ENCODE measurements at regions not wholly inside any gene's neighbourhood (a gene's known extent, or its start where the extent isn't known, plus 50 kb on each side); places are given as distances from the start of the nearest gene placed in this dataset.

DNA sequence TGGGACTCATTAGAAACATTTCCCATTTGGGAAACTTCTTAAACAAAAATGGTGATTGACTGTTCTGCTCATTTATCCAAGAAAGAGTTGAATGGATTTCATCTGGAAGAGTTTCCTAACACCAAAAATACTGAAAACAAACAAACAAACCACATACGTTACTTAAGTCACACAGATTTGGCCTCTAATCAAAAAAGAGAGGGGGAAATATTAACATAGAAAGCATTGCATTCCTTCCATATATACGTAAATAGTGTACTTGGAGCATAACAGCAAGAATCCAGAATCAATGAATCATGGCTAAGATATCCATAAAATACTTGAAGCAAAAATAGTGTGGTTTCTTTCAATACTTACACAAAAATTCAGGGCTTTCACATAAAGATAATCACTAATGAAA, 189.8 kb upstream of the MAP3K1 start:
- DNase-seq (ENCODE audit: low read depth) = no peak
- H3K4me3 ChIP-seq (ENCODE audit: low read depth, low read length) = no peak overlapping the region
- TF ChIP-seq, protein P1, sequence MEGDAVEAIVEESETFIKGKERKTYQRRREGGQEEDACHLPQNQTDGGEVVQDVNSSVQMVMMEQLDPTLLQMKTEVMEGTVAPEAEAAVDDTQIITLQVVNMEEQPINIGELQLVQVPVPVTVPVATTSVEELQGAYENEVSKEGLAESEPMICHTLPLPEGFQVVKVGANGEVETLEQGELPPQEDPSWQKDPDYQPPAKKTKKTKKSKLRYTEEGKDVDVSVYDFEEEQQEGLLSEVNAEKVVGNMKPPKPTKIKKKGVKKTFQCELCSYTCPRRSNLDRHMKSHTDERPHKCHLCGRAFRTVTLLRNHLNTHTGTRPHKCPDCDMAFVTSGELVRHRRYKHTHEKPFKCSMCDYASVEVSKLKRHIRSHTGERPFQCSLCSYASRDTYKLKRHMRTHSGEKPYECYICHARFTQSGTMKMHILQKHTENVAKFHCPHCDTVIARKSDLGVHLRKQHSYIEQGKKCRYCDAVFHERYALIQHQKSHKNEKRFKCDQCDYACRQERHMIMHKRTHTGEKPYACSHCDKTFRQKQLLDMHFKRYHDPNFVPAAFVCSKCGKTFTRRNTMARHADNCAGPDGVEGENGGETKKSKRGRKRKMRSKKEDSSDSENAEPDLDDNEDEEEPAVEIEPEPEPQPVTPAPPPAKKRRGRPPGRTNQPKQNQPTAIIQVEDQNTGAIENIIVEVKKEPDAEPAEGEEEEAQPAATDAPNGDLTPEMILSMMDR (IDR thresholded peaks at IDR 0.05; ENCODE audit: low read depth, low read length) = no peak
- TF ChIP-seq, protein P2, sequence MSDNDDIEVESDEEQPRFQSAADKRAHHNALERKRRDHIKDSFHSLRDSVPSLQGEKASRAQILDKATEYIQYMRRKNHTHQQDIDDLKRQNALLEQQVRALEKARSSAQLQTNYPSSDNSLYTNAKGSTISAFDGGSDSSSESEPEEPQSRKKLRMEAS (IDR thresholded peaks at IDR 0.05; ENCODE audit: low read depth, low read length) = no peak
- no peak for TF ChIP-seq POLR2A (IDR thresholded peaks at IDR 0.05; ENCODE audit: extremely low read depth, insufficient read length)
- no peak for TF ChIP-seq MYC (IDR thresholded peaks at IDR 0.05; ENCODE audit: low read depth, low read length)

DNA sequence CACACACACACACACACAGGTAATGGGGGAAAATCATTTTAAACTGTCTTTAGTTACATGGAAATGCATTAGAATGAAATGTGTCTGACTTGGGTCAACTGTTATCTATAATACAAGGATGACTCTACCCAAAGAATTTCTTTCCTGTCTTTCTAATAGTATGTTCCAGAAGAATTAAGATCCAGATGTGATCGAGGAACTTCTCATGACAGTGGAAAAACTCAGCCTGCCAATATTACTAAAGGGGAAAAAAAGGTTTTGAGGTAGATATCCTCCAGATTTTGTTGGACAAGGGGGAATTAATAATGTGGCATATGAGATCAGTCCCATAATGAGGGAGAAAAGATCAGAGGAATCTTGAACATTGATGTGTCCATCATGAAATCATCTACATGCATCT, 190.6 kb upstream of the MAP3K1 start:
- no peak overlapping the region for H3K4me3 ChIP-seq (ENCODE audit: low read depth, low read length)
- TF ChIP-seq MYC (IDR thresholded peaks at IDR 0.05; ENCODE audit: low read depth, low read length) (no peak), POLR2A (IDR thresholded peaks at IDR 0.05; ENCODE audit: extremely low read depth, insufficient read length) (no peak)
- no peak for DNase-seq (ENCODE audit: low read depth)

DNA sequence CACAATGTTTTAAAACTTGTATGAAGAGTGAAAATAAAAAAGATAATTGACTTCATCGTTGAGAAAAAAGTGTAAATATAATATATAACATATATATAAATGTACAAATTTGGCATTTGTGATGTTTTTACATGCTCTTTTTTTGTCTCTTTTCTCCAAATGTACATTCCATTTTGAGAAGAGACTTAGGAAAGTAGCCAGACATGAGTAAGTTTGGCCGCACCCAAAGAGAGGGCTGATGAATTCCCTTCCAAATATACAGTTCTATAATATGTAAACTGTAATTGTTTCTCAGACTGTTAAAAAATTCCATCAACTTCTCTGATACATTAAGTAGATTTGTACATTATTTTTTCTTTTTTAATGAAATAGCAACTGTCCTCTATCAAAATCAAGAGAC, 193.2 kb upstream of the MAP3K1 start:
- DNase-seq (ENCODE audit: low read depth) = no peak
- TF ChIP-seq, protein P1 (IDR thresholded peaks at IDR 0.05; ENCODE audit: low read depth, low read length) = no peak
- TF ChIP-seq, protein P2 (IDR thresholded peaks at IDR 0.05; ENCODE audit: low read depth, low read length) = no peak
- TF ChIP-seq MYC (IDR thresholded peaks at IDR 0.05; ENCODE audit: low read depth, low read length) = no peak
- TF ChIP-seq POLR2A (IDR thresholded peaks at IDR 0.05; ENCODE audit: extremely low read depth, insufficient read length) = no peak
- H3K4me3 ChIP-seq (ENCODE audit: low read depth, low read length) = no peak overlapping the region

DNA sequence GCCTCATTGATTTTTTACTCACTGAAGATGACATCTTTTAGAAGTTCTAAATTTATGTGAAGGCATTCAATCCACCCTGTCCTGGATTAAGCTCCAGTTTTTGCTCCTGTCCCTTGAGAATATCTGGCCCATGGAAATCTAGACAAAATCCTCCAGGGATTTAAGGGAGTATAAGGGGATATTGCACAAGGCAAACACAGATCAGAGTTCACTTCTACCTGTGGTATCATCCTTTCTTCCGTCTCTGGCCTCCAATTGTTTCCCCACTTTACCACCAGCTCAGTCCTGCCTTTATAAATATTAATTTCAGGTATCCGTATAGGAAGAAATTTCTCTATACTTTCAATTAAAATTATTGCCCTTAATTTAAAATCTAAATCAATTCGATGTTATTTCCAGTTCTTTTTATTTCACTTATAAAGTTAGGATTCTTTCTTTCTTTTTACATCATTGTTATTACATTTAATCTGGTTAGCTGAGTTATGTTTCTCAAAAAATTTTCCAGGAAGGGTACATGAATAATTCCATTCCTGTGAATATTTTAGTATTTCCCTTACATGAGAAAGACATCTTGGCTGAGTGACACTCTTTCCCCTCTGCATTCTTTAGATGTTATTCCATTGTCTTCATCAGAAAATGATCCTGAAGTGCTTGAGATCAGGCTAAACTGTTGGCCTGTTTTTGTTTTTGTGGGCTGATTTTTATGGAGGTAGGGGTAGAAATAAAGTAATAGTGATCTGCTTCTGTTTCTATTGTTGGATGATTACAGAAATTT, 194.3 kb upstream of the MAP3K1 start:
- no peak for TF ChIP-seq POLR2A (IDR thresholded peaks at IDR 0.05; ENCODE audit: extremely low read depth, insufficient read length)
- TF ChIP-seq, protein P2 (IDR thresholded peaks at IDR 0.05; ENCODE audit: low read depth, low read length) = no peak
- no peak for TF ChIP-seq MYC (IDR thresholded peaks at IDR 0.05; ENCODE audit: low read depth, low read length)
- TF ChIP-seq, protein P1 (IDR thresholded peaks at IDR 0.05; ENCODE audit: low read depth, low read length) = no peak
- DNase-seq (ENCODE audit: low read depth) = no peak

DNA sequence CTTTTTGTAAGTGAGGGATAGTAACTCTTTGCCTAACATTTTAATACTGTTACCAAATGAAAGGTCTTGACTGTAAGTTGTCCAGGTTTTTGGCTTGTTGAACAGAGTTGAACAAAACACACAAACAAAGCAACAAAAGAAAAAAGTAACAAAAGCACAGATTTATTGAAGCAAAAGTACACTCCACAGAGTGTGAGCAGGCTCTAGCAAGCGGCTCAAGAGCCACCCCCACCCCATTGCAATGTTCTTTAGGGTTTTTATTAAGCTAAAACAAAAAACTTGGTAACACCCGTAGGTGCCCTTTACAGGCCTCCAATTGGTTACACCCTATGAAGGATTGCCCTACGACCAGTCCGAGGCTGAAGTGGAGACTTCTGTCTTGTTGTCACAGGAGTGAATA, 197.4 kb upstream of the MAP3K1 start:
- no peak for DNase-seq (ENCODE audit: low read depth)
- no peak overlapping the region for H3K4me3 ChIP-seq (ENCODE audit: low read depth, low read length)
- TF ChIP-seq, protein P1 (IDR thresholded peaks at IDR 0.05; ENCODE audit: low read depth, low read length) = no peak
- no peak for TF ChIP-seq MYC (IDR thresholded peaks at IDR 0.05; ENCODE audit: low read depth, low read length)
- TF ChIP-seq, protein P2 (IDR thresholded peaks at IDR 0.05; ENCODE audit: low read depth, low read length) = no peak
- TF ChIP-seq POLR2A (IDR thresholded peaks at IDR 0.05; ENCODE audit: extremely low read depth, insufficient read length) = no peak

More for the DNA sequence above, 194.3 kb upstream of the MAP3K1 start:
- no peak overlapping the region for H3K4me3 ChIP-seq (ENCODE audit: low read depth, low read length)

DNA sequence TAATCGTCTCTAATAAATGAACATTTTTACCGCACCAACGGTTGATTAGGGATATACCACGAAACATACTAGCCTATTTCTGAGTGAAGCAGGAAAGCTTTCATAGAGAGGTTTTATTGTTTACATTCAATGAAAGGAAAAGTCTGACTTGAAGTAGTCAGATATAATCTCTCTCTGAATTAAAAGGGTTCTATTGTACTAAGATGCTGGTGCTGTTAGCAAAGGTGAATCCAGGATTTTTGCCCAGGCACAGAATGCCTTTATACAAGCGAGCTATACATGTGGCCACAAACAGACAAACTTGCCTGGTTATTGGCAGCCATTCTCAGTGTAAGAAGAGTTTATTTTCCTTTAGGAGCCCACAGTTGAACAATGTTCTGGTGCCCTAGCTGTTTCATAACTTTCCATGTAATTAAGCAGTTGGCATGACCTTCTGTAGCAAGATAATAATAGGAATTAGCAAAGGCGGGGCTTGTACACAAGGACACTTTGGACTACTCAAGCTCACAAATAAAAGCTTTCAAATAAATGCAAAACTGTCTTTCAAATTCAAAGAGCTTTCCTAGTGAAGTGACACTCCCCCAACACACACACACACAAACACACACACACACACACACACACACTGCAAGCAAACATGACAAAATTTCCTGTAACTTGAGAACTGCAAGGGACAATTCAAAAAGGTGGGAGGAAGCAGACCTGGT, 198.7 kb upstream of the MAP3K1 start:
- TF ChIP-seq, protein P2 (IDR thresholded peaks at IDR 0.05; ENCODE audit: low read depth, low read length) = no peak
- TF ChIP-seq POLR2A (IDR thresholded peaks at IDR 0.05; ENCODE audit: extremely low read depth, insufficient read length) (no peak), MYC (IDR thresholded peaks at IDR 0.05; ENCODE audit: low read depth, low read length) (no peak)
- TF ChIP-seq, protein P1 (IDR thresholded peaks at IDR 0.05; ENCODE audit: low read depth, low read length) = no peak
- H3K4me3 ChIP-seq (ENCODE audit: low read depth, low read length) = no peak overlapping the region
- no peak for DNase-seq (ENCODE audit: low read depth)
